HPDE6-E6E7 (cell line): ENCODE measurements at regions not wholly inside any gene's neighbourhood (a gene's known extent, or its start where the extent isn't known, plus 50 kb on each side); places are given as distances from the start of the nearest gene placed in this dataset.

Source experiments
- DNase-seq: peaks from one replicate; pipeline ENCODE4 v3.0.0; 2011; ENCODE audit warnings: missing footprints; ENCODE audit errors: extremely low spot score

GRCh38 chr5:115377468-115378217 is 81.2 kb upstream of the CCDC112 start:
- DNase-seq = peak; percentile 57

DNA sequence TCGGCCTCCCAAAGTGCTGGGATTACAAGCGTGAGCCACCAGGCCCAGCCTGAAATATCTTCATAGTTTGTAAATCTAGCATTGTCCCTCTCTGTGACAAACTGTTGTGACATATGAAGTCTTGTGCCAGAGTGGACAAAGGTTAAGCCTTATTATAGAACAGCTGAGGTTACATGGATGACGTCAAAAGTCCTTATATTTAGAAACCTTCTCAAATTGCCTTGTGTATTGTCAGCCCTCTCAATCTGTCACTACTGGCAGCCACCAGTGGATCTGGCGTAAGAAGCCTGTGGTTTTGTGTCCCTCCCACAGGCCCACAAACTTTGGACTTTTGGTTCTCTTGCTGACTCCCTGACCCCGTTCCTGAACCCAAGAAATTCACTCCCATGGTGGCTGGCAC is 79.4 kb upstream of the CCDC112 start:
- no peak for DNase-seq

DNA sequence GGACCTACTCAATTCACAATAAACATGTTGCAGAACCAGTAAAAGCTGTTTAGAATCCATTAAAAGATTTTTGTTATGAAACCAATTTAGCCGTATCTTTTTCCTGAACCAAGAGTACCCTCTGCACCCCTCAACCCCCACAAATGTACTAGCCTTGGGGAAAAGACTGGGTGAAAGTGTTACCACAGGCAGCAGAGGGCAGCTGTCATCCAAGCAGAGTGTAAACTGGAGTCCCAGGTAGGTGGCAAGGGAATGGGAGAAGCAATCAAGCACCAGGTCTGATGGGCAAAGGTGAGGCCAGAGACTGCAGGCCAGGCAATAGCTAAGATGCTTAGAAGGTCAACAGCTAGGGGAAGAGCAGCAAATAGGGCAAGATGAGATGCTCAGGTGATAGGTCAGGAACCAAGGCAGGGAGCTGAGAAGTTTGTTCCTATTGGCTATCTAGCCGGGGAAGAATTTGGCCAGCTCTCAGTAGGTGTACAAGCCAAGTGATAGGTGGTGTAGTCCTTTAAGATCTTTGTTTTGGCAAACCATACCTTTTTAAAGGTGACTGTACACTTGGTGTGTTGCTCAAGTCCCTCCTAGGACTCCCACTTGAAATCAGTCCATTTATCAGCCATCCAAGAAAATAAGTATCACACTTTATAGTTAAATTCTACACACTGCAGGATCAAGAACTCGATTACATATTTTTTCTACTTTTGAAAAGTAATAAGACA is 77.8 kb upstream of the CCDC112 start:
- DNase-seq = no peak

- DNase-seq = no peak
Measured at GRCh38 chr5:115372146-115372545, 75.7 kb upstream of the CCDC112 start.

- no peak for DNase-seq
Measured at GRCh38 chr5:115369430-115370144, 73.1 kb upstream of the CCDC112 start.

GRCh38 chr5:115366223-115366622 is 69.8 kb upstream of the CCDC112 start:
- DNase-seq = peak; percentile 58

GRCh38 chr5:115363879-115364278 is 67.4 kb upstream of the CCDC112 start:
- no peak for DNase-seq

- DNase-seq = no peak
Measured at GRCh38 chr5:115360046-115360685, 63.7 kb upstream of the CCDC112 start.

DNA sequence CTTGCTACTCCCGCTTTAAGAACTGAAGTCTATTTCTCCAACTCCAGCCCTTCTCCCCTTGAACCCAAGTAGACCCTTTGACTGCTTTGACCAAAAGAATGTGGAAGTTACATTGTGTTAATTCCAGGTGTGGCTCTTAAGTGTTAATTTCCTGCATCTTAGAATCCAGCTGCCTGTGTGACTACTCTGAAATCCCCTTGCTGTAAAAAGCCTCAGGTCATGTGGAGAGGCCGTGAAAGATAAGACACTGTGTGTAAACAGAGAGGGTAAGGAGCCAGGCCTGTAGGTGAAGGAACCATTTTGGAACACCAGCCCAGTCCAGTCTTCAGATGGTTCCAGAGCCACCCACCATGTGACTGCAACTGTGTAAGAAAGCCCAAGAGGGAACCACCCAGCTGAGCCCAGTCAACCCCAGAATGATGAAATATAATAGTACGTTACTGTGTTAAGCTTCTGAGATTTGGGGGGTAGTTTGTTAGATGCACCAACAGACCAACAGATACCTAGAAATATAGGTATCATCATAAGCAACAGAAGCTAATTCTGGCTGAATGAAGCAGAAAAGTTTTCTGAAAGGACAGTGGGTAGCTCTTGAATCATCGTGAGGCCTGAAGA is 59.4 kb upstream of the CCDC112 start:
- DNase-seq = no peak

DNA sequence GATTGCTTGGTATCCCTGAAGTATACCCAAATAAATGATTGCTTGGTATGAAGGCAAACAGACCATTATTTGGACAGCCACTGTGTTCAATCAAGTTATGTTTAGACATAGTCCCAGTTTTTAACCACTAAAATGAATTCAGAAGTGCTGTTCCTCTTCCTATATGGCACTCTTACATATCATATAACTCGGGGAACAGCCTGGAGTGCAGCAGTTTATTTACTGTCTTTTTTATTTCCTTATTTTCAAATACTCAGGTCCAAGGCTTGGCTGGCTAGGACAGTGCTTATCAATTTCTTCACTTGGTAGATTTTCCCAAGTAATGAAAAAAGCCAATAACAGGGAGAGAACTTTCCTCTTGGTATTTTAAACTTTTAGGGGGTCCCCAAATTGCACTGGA is 58.6 kb upstream of the CCDC112 start:
- DNase-seq = no peak

- DNase-seq = no peak
Measured at GRCh38 chr5:115354246-115354645, 57.8 kb upstream of the CCDC112 start.

DNA sequence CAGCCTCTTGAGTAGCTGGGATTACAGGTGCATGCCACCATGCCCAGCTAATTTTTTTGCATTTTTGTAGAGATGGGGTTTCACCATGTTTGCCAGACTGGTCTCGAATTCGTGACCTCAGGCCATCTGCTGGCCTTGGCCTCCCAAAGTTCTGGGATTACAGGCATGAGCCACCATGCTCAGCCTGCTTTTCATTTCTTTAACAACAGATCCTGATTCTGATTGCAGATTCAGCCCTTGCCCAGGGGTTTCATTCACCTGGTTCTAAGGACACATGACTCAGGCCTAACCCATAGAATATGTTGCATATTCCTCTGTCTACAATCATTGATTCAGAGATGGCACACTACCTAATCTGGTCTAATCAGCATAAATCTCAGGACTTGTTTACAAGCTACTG is 56.1 kb upstream of the CCDC112 start:
- DNase-seq = no peak

DNA sequence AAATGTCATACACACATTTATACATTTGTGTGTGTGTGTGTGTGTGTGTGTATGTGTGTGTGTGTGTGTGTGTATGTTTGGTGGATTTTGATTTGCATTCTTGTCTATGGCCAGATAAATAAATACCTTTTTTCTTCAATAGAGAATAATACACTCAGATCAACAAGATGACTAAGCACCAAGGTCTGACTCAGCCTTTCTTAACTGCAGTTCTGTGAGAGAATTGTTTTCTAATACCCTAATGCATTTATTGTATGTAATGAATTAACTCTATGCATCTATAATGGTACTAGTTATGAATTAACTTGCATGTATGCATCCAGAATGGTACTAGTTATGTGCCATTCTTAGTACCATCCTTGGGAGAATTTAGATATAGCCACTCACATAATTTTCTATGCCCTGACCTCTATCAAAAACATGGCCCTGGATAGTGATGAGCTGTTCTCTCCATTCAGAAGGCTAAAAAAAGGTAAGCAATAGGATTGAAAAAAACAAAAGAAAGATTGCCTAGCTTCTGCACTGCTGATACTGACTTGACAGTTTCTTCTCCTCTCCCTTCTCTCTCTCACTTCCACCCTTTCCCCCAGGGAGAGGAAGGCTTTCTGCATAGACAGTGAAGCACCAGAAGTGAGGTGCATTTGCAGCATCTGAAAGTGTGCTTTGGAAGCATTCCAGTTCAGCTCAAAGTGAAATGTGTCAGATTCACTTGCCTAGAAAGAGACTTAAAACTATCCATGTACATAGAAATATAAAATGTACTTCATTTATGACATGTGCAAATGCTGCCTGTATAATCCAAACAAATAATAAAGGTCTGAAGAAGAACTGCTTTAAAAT is 55.1 kb upstream of the CCDC112 start:
- DNase-seq = peak; percentile 27

DNA sequence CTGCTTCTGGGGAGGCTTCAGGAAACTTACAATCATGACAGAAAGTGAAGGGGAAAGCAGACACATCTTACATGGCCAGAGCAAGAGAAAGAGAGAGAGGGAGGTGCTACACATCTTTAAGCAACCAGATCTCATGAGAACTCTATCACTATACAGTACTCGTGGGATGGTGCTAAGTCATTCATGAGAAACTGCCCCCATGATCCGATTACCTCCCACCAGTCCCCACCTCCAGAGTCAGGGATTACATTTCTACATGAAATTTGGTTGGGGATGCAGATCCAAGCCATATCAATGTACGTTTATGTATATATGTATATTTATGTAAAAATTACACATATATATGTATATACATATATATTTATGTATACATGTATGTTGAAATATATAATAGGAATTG is 54.4 kb upstream of the CCDC112 start:
- DNase-seq = no peak

DNA sequence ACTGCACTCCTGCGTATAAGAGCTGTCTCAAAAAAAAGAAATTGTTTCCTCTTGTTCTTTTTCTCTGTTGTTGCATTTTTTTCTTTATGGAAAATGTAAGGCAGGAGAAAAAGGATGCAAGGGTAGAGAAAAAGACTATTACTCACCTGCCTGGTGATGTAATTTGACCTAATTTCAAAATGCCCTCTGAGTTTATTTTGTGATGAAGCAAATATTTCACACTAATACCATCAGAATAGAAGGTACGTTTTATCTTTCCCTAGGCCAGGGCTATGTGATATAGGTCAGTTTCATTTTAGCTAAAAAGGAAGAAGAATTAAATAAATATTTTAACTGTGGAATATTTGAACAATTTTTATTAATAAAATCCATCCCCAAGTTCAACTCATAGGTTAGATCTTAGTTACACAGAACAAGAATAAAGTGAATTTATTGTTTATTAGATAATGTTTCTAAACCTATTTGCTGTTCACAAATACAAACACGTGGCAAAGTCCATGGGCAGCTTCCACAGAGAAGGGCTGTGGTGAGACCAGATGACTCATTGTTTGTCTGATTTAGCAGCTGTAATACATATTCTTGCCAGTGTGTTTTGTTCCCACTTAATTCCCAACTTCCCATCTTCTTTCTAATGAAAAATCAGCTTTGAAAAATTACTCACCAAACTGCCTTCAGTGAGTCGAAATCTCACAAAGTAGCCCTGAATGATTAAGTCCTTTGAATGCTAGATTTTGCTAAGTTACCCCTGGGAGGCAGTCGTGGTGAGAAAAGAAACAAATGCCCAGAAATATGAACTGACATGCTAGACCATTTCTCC is 52.8 kb upstream of the CCDC112 start:
- DNase-seq = peak; percentile 68

DNA sequence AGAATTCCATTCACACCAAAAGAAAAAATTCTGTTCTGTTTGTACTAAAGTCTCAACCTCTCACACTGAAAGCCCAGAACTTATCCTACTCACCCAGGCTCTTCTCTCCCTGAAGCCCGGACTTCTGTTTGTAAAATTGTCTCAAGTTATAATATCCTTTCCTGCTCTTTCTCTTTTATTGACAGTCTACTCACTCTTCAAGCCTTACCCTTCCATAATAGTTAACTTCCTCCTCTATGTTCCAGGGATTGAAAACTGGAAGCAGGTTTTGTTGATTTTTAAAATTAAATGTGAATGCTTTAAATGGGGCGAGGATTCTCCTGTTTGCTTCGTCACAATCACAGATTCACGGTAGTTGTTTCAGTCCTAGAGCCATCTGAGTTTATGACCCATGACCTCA is 51.7 kb upstream of the CCDC112 start:
- DNase-seq = no peak
